Amniotic epithelial cell (primary cell): ENCODE measurements at regions not wholly inside any gene's neighbourhood (a gene's known extent, or its start where the extent isn't known, plus 50 kb on each side); places are given as distances from the start of the nearest gene placed in this dataset.

Source experiments
- DNase-seq: peaks from one replicate; pipeline ENCODE4 v3.0.0-alpha.2; 2010; ENCODE audit warnings: low read depth

DNA sequence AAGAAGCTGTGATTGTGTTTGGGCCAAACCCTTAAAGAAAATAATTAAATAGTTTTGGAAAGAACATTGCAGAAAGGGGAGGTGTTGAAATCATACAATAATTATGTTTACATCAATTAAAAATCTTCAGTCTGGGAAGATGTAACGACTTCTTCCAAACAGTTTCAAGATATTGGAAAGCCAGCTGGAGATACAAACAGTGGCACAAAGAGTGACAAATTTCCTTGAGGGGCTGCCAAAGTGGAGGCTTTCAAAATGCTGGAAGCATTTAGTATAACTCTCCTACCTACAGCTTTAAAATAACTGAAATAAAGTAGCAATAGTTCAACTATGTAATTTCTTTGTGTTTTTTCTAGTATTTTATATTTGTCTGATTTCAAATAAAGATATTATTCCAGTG, 405.0 kb downstream of the DNAJB9 start:
- no peak for DNase-seq

DNA sequence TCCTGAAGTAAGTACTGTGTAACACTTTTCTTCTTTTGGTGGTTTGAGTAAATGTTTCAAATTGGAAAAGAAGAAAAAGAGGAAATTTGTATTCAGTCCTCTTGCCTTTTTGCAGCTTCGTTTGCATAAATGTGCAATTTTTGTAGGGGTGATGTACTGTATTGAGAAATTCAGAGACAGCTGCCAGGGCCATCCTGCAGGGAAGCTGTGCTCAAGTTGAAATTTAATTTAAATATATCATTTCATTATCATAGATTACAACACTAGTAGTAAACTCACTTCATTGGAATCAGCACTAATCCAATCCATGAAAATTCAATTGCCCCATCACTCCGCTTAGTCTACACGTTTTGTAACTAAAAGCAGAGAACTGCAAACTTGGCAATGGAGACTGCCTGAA, 415.4 kb downstream of the DNAJB9 start:
- no peak for DNase-seq

DNA sequence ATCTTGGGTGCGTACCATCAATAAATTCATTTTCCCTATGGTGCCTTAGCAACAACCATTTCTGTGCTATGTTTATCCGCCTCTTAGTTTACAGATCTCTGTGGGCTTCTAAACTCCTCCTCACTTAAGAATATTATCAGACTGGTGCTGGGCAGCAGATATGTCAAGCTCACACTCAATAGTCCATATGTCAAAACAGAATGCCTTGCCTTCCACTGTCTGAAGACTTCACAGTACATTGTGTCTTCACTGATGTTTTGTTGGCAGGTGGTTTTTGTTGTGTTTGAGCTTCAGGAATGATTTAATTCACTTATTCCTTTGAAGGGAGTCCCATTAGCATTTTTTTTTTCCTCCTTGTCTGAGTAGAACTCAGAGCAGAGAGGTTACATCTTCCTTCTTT, 419.6 kb downstream of the DNAJB9 start:
- no peak for DNase-seq

DNA sequence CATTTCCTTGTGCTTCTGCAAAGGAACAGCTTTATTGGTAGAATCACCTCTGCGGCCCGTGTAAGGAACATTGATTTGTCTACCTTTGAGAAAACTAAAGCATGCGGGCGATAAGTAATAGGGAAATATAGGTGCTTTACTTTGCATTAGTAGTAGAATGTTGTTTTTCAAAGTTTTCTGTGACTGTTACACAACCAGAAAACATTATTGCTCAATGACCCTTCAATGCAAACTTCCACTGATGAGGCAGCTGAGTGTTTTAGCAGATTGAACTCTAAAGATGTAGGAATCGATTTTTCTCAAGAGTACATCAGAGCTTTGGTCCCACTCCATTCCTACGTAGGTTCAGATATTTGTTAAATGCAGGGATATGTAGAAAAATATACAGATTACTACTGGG, 427.8 kb downstream of the DNAJB9 start:
- DNase-seq: no peak

DNA sequence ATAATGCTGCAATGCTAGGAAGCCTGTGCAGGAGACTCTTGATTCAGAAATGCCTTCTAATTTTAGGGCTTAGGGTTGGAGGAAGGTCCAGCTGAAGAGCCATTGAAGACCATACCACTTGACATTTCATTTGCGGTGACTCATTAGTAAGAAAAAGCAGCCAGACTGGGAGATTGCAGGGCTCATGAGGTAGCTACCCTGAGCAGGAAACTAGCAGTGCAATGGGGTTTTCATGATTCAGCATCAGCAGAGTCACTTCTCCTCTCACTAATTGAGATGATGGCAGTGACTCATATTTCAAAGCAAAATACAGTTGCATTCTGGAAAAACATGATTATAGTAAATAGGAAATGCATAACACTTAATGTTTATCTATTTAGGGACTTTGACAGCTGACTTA, 434.1 kb downstream of the DNAJB9 start:
- no peak for DNase-seq

DNA sequence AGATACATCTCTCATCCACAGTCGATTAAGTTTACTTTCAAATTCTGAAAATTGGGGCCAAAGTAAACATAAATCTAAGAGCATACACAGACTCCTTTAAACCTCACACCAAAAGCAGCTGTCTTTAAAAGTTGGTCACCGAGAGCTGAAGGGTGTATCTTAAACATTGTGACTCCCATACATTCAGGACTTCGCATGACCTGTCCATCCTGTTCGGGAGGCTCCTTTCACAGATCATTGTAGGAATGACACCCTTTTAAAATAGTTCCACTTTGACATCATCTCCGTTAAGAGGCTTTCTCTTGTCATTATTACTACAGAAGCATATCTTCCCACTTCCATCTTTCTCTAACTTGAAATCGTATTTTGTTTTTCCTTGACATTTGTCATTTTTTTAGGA, 440.0 kb downstream of the DNAJB9 start:
- no peak for DNase-seq

DNA sequence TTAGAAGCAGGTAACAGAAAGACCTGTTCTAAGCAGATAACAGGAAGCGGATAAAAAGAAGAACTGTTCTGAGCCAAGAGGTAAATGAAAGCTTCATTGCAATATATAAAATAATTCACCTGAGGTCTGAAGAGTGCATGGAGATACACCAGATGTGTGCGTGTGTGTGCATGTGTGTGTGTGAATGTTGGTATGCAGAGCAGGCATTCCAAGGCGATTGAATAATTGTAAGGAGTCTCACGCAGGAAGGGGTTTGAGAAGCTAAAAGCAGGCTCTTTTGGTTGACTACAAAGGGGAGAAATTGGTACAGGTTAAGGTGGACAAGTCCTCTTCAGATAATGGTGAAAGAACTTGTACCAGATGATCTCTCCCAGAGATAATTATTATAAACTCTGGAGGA, 450.6 kb downstream of the DNAJB9 start:
- no peak for DNase-seq

DNA sequence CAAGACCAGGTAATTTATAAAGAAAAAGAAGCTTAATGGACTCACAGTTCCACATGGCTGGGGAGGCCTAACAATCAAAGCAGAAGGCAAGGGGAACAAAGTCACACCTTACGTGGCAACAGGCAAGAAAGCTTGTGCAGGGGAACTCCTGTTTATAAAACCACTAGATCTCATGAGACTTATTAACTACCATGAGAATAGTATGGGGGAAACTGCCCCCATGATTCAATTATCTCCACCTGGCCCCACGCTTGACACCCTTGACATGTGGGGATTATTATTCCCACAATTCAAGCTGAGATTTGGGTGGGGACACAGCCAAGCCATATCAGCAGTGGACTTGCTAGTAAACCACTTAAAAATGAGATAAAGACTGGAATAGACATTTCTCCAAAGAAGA, 451.7 kb downstream of the DNAJB9 start:
- DNase-seq: no peak

DNA sequence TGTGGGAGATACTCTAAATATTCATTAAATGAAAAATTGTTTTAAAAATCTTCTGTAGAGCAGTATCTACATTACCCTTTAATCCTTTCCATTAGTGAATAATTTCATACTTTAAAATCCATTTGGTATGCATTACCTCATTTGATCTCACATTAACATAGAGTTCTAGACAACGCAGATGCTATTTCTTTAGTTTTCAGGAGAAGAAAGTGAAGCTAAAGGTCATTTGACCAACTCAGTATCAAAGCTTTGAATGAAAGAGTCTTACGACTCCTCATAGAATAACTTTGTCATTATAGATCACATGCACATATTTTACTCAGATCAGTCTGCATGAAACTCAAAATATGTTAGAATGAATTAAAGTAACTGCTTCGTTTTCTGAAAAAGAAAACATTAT, 460.2 kb downstream of the DNAJB9 start:
- DNase-seq: no peak

DNA sequence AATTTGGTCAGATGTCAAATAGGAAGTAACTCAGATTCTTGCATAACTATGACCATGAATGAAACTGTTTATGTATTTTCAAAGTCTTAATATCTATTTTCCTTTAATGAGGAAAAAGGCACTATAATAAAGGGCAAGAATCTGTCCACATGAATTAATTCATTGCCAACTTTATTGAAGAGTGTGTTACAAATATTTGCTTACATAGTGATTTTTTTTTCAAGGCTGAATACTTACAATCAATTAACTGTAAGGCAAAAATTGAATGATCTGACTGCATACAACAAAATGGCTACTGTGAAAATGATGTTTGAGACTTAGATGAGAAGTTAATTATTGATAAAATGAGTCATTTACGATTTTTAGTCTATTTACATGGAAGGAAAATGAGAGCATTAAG, 475.0 kb downstream of the DNAJB9 start:
- DNase-seq: no peak

DNA sequence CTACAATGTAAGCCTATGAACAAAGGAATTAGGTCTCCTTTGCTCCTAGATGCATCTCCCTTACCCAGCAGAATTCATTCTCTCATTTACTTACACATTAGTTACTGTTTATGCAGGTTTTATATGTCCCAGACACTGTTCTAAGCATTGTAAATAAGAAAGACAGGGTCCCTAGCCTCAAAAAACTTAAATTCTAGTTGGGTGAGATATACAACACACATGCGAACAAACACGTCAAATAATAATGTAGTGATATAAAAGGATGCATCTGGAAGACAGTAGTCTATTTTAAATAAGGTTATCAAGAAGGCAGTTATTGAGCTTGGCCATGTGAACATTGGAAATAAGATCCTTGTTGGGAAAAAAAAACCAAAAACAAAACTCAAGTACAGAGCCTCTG, 479.7 kb downstream of the DNAJB9 start:
- no peak for DNase-seq

DNA sequence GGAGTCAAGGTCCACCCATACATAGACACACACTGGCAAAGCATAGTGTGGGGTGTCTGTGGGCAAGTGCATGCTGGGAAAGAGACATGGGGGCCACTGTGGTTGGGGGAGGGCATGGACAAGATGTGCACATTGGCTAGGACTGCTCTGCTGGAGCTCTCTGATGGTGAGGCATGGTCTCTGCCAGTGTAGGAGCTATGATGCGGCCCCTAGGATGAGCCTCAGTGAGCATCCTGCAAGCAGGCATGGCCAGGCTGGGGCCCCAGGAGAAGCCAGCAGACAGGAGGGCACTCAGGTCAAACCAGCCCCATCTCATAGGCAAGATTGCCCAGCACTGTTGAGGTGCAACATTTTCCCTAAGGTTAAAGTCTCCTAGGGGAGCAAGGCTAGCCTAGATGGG, 489.4 kb downstream of the DNAJB9 start:
- no peak for DNase-seq

DNA sequence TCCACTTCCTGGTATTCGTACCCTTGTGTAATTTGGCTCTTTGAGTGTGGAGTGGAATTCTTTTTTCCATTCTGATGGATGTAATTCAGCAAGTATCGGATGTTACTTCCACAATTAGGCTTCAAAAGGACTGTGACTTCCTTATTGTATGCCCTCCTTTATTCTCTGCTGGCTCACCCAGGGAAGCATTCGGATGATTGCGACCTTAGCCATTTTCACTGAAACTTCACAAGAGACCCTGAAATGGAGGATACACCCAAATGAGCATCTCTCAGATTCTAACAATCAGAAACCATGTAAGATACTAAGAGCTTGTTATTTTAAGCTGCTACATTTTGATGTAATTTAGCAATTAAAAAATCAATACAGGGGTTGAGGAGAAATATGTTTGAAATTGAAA, 493.1 kb downstream of the DNAJB9 start:
- DNase-seq: no peak

DNA sequence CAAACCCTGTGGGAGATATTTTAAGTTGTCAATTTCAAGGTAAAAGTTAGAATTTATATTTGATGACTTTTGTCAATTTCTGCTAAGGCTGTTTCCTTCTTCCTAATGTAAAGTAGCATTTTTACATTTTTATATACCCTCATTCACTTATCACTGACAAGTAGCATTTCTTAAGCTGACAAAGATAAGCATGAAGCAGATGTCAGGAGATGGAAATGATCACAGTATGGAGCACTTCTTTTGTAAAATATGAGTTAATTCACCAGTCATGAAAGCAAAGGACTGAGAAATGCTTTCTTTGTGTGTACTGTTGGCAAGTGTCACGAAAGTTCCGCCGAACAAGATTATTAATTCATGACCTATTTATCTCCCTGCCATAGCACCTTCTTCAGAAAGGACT, 503.9 kb downstream of the DNAJB9 start:
- DNase-seq: no peak

DNA sequence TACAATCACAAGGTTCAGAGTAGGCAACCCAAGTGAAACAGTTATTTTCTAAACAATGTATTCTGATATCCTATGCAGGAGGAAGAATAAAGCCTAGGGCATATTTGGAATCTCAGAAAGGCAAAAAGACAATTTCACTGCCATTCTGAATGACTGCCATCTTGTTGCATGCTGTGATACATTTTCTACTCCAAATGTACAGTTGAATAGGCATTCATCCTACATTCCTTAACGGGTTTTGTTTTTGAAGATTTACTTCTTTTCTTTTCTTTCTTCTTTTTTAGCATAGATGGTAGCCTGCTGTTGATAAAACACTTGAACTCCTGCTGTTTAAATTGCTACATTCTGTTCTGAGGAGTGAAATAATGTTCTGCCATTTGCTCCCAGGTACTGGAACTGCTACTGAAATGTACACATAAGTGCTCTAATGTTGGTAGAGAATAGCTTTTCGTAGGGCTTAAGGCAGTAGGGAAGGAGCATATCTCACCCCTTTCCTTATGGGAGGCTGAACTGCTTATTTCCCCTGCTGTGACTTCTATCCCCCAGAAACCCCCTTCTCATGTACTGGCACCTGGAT, 506.8 kb downstream of the DNAJB9 start:
- no peak for DNase-seq

DNA sequence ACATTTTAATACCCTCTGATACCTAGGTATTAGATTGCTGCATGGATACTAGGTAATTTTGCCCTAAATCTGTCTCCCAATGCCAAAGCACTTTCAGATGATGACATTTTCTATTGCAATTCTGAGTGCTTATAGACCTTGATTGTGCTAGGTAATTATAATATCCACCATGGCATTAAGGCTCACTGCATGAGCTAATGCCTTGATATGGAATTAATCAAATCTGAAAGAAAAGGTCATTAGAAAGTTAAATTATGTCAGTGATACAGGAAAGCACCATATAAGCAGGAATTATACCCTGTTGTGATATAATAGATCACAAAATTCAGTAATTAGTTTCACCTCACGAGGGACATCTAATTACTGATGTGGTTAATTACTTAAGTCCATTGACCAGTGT, 521.4 kb downstream of the DNAJB9 start:
- DNase-seq: no peak

DNA sequence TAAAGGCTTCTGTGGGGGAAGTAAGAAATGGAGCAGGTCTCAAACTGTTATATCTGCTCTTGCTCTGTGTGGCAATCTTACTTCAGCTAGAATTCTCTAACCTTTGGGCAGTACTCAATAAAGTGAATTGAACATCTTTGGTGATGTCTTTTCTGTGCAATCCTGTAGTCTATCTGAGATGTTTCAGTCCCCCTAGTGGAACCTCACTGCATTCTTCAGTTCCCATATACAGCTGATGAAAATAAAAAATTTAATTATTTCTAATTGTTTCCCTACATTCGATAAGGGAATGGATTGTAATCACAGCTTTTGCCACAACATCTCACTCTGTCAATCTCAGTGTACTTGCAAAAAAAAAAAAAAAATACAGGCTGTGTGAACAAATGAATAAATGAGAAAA, 522.6 kb downstream of the DNAJB9 start:
- no peak for DNase-seq

DNA sequence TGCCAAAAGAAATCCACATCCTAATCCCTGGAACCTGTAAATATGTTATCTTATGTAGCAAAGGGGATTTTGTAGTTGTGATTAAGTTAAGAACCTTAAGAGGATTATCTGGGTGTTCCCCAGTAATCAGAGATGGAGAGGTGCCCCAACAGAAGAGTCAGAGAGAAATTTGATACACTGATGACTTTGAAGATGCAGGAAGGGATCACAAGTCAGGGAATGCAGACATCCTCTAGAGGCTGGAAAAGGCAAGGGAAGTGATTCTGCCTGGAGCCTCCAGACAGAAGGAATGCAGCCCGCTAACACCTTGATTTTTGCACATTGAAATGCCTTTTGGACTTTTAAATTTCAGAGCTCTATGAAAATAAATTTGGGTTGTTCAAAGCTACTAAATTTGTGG, 531.7 kb downstream of the DNAJB9 start:
- DNase-seq: no peak

DNA sequence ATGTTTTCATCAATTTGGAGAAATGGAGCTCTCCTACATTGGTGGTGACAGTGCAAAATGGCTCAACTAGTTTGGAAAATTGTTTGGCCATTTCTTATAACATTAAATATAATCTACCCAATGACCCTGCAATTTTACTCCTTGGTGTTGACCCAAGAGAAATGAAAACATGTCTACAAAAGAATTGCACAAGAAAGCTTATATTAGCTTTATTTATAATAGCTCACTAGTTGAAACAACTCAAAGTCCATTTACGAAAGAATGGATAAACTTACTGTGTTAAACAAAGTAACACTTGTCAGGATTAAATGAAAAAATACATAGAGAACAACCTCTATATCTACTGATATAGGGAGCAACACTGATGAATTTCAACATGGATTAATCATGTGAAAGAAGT, 539.9 kb downstream of the DNAJB9 start:
- no peak for DNase-seq

DNA sequence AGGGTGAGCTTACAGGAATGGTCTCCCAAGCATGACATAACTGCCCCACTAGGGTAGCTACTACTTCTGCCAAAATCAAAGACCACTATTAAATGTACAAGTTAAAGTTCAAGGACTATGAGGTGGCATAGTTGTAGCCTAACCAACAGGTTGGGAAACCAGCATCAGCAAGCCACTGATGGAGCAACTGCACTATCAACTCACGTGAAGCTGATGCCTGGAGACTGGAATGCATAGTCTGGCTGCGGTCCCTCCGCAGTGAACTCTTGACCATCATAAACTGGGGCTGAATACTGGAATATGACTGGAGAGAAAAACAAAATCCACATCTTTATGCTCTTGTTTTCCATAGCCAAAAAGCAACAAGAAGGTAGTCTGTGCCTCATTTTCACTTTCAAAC, 541.4 kb downstream of the DNAJB9 start:
- DNase-seq: no peak

DNA sequence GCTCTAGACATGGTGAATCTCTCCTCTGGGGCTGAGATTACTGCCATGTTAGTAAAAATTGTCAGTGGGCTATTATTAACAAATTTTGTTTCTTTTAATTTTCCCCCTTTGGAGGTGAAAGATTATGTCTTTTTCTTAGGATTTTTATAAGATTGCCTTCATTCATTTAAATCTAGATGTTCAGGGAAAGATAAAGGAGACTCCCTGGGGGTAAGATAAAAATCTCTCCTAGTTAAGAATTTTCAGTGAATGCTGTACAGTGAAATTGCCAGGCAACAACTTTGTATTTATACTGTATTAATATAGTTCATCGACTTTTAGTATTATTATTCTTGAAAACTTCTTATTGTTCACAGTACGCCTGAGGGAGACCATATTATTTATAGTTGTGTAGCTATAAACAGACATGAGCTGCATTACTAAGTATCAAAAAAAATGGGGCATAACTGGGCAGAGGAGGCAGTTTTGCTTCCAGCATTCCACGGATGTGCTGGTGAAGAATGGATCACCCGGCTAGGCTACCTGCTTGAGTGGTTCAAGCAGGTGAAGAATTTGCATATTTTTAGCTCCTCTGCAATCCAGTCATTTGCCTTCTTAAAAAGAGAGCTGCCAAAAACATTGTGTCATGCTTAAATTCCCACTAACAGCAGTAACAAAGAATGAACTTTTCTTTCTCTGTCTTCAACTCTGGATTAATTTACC, 552.1 kb downstream of the DNAJB9 start:
- DNase-seq: no peak

DNA sequence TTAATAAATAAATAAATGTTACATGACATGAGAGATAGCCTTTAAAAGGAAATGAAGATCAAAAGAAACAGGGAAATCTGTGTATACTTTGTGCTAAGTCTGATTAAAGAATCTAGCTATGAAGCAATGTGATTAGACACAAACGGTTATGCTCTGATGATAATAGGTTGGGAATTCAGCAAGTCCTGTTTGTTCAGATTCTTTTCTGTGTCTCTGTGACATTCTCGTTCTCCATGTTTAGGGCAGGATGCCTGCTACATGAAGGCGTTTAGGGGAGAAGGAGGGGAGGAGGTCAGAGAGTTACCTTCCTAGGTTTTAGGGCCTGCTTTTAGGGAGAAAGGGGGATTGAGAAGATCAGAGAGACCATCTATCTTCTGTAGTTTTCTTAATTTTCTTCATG, 555.3 kb downstream of the DNAJB9 start:
- DNase-seq: no peak

DNA sequence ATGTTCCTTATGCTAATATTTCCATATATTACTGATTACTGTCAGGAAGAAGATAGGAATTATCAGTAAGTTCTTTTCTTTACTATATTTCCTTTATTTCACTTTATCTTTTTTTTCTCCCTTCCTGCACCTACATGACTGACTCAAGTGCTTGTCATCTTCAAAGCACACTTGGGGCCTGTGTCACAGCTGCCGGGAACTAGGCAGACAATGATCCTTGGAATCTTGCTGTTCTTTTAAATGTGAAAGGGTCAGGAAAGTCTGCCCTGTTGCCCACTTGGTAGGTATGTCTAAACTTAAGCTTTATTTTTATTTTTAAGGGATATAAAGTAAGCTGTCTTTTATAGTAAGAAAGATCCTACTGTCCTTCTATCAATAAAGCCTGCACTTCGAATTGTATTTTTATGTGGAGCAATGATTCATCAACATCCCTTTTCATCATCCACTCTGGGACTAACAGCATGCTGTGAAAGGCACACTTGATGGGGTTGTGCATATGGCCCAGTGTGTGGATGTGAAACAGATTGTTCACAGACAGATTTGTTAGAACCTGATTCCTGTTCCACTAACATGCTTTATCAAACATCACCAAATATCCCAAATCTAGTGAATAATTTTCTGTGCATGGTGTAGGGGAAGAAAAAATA, 556.9 kb downstream of the DNAJB9 start:
- no peak for DNase-seq

DNA sequence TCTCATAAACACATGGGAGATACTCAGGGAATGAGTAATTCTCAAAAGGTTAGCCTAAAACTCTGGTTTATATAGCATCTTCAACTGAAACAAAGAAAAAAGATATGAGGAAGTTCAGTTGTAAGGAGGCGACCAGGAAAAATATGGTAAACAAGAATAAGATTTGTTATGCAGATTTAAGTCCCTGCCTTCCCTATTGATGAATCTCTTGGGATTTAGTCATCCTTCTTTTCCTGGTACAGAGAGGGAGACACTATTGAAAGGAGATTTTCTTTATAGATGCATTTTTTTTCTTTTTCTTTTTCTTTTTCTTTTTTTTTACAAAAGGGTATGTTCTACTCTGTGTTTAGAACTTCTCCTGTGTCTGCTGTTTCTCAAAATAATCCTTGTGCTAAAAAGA, 557.5 kb downstream of the DNAJB9 start:
- no peak for DNase-seq
